ENCODE measurements at regions not wholly inside any gene's neighbourhood (a gene's known extent, or its start where the extent isn't known, plus 50 kb on each side); places are given as distances from the start of the nearest gene placed in this dataset.
A peak's percentile ranks its signal among the peaks of the same experiment; 100 is the strongest.
"Not testable (repeated sequence)": the region's sequence is repeated elsewhere in the genome, so short reads cannot be mapped to it uniquely, and the experiment has no call there.

GRCh38 chr11:23455321-23455891 lies 595.1 kb upstream of the CCDC179 start:
- TF ChIP-seq, protein P1, sequence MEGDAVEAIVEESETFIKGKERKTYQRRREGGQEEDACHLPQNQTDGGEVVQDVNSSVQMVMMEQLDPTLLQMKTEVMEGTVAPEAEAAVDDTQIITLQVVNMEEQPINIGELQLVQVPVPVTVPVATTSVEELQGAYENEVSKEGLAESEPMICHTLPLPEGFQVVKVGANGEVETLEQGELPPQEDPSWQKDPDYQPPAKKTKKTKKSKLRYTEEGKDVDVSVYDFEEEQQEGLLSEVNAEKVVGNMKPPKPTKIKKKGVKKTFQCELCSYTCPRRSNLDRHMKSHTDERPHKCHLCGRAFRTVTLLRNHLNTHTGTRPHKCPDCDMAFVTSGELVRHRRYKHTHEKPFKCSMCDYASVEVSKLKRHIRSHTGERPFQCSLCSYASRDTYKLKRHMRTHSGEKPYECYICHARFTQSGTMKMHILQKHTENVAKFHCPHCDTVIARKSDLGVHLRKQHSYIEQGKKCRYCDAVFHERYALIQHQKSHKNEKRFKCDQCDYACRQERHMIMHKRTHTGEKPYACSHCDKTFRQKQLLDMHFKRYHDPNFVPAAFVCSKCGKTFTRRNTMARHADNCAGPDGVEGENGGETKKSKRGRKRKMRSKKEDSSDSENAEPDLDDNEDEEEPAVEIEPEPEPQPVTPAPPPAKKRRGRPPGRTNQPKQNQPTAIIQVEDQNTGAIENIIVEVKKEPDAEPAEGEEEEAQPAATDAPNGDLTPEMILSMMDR (IDR thresholded peaks at IDR 0.05; ENCODE audit: unreplicated experiment): no peak
- Mint-ChIP-seq H3K27me3 (ENCODE audit: low read depth) (no peaks in the 10 kb centered on the region), H3K9me3 (peaks cover 15% of the 10 kb centered on the region), H3K36me3 (no peaks in the 10 kb centered on the region), H3K27ac (no peak overlapping the region), H3K4me1 (peaks cover 4% of the 10 kb centered on the region), H3K4me3 (no peak overlapping the region)
- no peak for DNase-seq (ENCODE audit: low spot score in 2 of 2, unreplicated experiment in 2 of 2)

DNA sequence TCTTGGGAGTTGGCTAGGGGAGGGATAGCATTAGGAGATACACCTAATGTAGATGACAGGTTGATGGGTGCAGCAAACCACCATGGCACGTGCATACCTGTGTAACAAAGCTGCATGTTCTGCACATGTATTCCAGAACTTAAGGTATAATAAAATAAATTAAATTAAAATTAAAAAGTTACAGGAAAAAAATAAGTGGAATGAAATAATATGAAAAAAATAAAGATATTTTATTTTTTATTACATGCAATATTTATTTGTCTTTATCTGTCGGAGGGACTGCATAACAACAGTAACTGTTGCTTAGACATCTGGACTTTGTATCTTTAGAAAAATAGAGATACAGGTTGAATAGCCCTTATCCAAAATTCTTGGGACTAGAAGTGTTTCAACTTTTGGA lies 597.4 kb upstream of the CCDC179 start:
- TF ChIP-seq, protein P1 (IDR thresholded peaks at IDR 0.05; ENCODE audit: unreplicated experiment): no peak
- no peak overlapping the region for H3K4me3 Mint-ChIP-seq
- no peak overlapping the region for H3K27ac Mint-ChIP-seq
- peaks cover 4% of the 10 kb centered on the region for H3K4me1 Mint-ChIP-seq
- no peaks in the 10 kb centered on the region for H3K36me3 Mint-ChIP-seq
- H3K27me3 Mint-ChIP-seq (ENCODE audit: low read depth): no peaks in the 10 kb centered on the region
- no peak for DNase-seq (ENCODE audit: low spot score in 2 of 2, unreplicated experiment in 2 of 2)
- H3K9me3 Mint-ChIP-seq: no peaks in the 10 kb centered on the region

DNA sequence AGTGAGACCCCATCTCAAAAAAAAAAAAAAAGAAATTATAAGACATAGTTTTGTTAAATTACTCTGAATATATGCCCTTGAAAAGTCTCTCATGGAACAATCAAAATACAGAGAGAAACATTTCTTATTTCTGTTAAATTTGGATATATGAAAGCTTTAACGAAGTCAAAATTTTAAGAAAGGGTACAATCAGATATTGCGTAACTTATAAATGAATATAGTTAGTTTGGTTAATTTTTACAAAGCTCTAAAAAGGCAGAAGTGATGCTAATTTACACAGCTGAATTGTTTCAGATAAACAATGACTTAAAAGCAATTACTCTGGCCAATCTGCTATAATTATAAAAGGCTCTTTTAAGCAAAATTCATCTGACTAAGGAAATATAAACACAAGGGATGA lies 611.6 kb upstream of the CCDC179 start:
- no peaks in the 10 kb centered on the region for H3K9me3 Mint-ChIP-seq
- peaks cover 2% of the 10 kb centered on the region for H3K4me1 Mint-ChIP-seq
- no peak overlapping the region for H3K4me3 Mint-ChIP-seq
- DNase-seq (ENCODE audit: low spot score in 2 of 2, unreplicated experiment in 2 of 2): no peak
- no peaks in the 10 kb centered on the region for H3K27me3 Mint-ChIP-seq (ENCODE audit: low read depth)
- no peaks in the 10 kb centered on the region for H3K36me3 Mint-ChIP-seq
- H3K27ac Mint-ChIP-seq: no peak overlapping the region
- TF ChIP-seq, protein P1 (IDR thresholded peaks at IDR 0.05; ENCODE audit: unreplicated experiment): no peak

DNA sequence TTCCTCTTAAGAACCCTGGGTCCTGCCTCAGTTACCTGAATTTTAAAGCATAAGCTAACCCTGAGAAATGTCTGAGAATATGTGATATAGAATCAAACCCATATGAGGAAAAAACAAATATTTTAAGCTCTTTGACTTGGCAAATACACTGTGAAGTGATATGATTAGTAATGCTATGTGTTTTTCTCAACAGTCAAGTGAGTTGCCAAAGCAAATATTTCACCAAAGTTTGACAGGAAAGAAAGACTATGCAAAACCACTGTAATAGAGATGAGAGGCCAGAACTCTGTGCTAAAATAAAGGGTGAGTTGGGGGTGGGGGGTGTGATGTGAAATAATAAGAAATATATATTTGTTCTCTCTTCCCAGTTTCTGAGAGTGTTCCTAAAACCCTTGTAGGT lies 613.5 kb upstream of the CCDC179 start:
- peaks cover 2% of the 10 kb centered on the region for H3K4me1 Mint-ChIP-seq
- DNase-seq (ENCODE audit: low spot score in 2 of 2, unreplicated experiment in 2 of 2): no peak
- H3K27me3 Mint-ChIP-seq (ENCODE audit: low read depth): no peaks in the 10 kb centered on the region
- no peak overlapping the region for H3K4me3 Mint-ChIP-seq
- no peaks in the 10 kb centered on the region for H3K36me3 Mint-ChIP-seq
- TF ChIP-seq, protein P1 (IDR thresholded peaks at IDR 0.05; ENCODE audit: unreplicated experiment): no peak
- H3K27ac Mint-ChIP-seq: no peak overlapping the region
- no peaks in the 10 kb centered on the region for H3K9me3 Mint-ChIP-seq

GRCh38 chr11:23480736-23481135 lies 620.5 kb upstream of the CCDC179 start:
- no peak overlapping the region for H3K4me3 Mint-ChIP-seq
- H3K4me1 Mint-ChIP-seq: peaks cover 13% of the 10 kb centered on the region
- TF ChIP-seq, protein P1 (IDR thresholded peaks at IDR 0.05; ENCODE audit: unreplicated experiment): no peak
- H3K9me3 Mint-ChIP-seq: peaks cover 11% of the 10 kb centered on the region
- H3K27me3 Mint-ChIP-seq (ENCODE audit: low read depth): no peaks in the 10 kb centered on the region
- peak overlapping the region; percentile 1 for H3K27ac Mint-ChIP-seq
- peaks cover 8% of the 10 kb centered on the region for H3K36me3 Mint-ChIP-seq
- DNase-seq (ENCODE audit: low spot score in 2 of 2, unreplicated experiment in 2 of 2): no peak

DNA sequence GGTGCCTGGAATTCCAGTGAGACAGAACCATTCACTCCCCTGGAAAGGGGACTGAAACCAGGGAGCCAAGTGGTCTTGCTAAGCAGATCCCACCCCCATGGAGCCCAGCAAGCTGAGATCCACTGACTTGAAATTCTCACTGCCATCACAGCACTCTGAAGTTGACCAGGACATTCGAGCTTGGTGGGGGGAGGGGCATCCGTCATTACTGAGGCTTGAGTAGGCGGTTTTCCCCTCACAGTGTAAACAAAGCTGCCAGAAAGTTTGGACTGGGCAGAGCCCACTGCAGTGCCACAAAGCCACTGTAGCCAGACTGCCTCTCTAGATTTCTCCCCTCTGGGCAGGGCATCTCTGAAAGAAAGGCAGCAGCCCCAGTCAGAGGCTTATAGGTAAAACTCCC lies 623.9 kb upstream of the CCDC179 start:
- Mint-ChIP-seq H3K9me3 (peaks cover 43% of the 10 kb centered on the region), H3K4me1 (peaks cover 13% of the 10 kb centered on the region), H3K36me3 (peaks cover 15% of the 10 kb centered on the region)
- not testable (repeated sequence) for H3K27ac Mint-ChIP-seq; H3K4me3 Mint-ChIP-seq; DNase-seq (ENCODE audit: low spot score in 2 of 2, unreplicated experiment in 2 of 2); H3K27me3 Mint-ChIP-seq (ENCODE audit: low read depth)

GRCh38 chr11:23484618-23485017 lies 624.3 kb upstream of the CCDC179 start:
- not testable (repeated sequence) for H3K27me3 Mint-ChIP-seq (ENCODE audit: low read depth); H3K4me3 Mint-ChIP-seq; DNase-seq (ENCODE audit: low spot score in 2 of 2, unreplicated experiment in 2 of 2); H3K27ac Mint-ChIP-seq
- Mint-ChIP-seq H3K9me3 (peaks cover 46% of the 10 kb centered on the region), H3K36me3 (peaks cover 15% of the 10 kb centered on the region), H3K4me1 (peaks cover 13% of the 10 kb centered on the region)
